Transverse colon (tissue), 3 donors: ENCODE measurements at regions not wholly inside any gene's neighbourhood (a gene's known extent, or its start where the extent isn't known, plus 50 kb on each side); places are given as distances from the start of the nearest gene placed in this dataset.

Experiments
- CTCF ChIP-seq, 5 experiments: fragments of 200-600 bp in 3 of 5; fragments of 450-650 bp in 2 of 5; sonication (generic) in 3 of 5; IDR thresholded peaks; 1 replicate in 2 of 5; 2 replicates in 3 of 5; pipeline ENCODE4 v1.5.1; 2016 to 2017; ENCODE audit warnings: antibody characterized with exemption in 5 of 5, inconsistent platforms in 3 of 5, mild to moderate bottlenecking in 2 of 5, moderate library complexity in 1 of 5
- POLR2A ChIP-seq: fragments of 450-650 bp; IDR thresholded peaks from one replicate; pipeline ENCODE4 v1.6.1; 2016; ENCODE audit warnings: antibody characterized with exemption, mild to moderate bottlenecking, moderate library complexity

- TF ChIP-seq POLR2A = no peak
- TF ChIP-seq CTCF (IDR thresholded peaks at IDR 0.05) = no peak
These were observed 104.6 kb upstream of the EPHA4 start for GRCh38 chr2:221676566-221677172.
